ENCODE measurements at regions not wholly inside any gene's neighbourhood (a gene's known extent, or its start where the extent isn't known, plus 50 kb on each side); places are given as distances from the start of the nearest gene placed in this dataset.

DNA sequence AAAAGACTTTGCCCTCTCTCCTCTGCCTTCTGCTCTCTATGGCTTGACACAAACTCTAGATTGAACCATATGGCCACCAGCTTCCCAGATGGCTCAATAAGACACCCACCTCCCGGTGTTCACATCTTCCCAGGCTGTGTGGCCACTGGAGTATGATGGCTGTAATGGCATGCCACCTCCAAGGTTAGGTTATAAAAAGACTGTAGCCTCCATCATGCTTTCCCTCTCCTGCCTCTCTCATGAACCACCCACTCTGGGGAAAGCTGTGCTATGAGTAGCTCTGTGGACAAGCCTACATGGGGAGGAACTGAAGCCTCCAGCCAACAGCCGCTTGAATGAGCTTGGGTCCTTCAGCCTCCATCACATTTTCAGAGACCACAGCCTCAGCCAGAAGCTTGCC, 479.2 kb downstream of the MIAT start (continued):
- TF ChIP-seq CHD7 (IDR thresholded peaks at IDR 0.05; ENCODE audit: insufficient replicate concordance, low read length) (no peak), CHD1 (IDR thresholded peaks at IDR 0.05; ENCODE audit: low read depth, low read length) (no peak), KDM4A (IDR thresholded peaks at IDR 0.05; ENCODE audit: low read depth, low read length, severe bottlenecking) (no peak), SP1 (IDR thresholded peaks at IDR 0.05; ENCODE audit: low read depth, low read length) (no peak), BRCA1 (IDR thresholded peaks at IDR 0.05; ENCODE audit: low read depth, low read length) (no peak), GTF2F1 (IDR thresholded peaks at IDR 0.05; ENCODE audit: borderline replicate concordance, low read depth, low read length) (no peak), CREB1 (IDR thresholded peaks at IDR 0.05) (no peak), MAX (IDR thresholded peaks at IDR 0.05) (no peak), SIN3A (conservative IDR thresholded peaks at IDR 0.05 in 1 of 2, IDR thresholded peaks at IDR 0.05 in 1 of 2; ENCODE audit: low read depth in 1 of 2, low read length in 2 of 2) (no peak), SRF (IDR thresholded peaks at IDR 0.05; ENCODE audit: low read depth, low read length) (no peak), ATF3 (IDR thresholded peaks at IDR 0.05; ENCODE audit: insufficient read depth, low read depth, low read length) (no peak), POLR2A (IDR thresholded peaks at IDR 0.05; ENCODE audit: control extremely low read depth in 1 of 2, low read depth in 2 of 2, low read length in 2 of 2) (no peak), RXRA (IDR thresholded peaks at IDR 0.05; ENCODE audit: insufficient read depth, low read depth, low read length) (no peak)

All from H1 (cell line).